ENCODE measurements at regions not wholly inside any gene's neighbourhood (a gene's known extent, or its start where the extent isn't known, plus 50 kb on each side); places are given as distances from the start of the nearest gene placed in this dataset.

GRCh38 chr15:47294765-47295259, 422.5 kb upstream of the SEMA6D start:
- no peak for ATAC-seq
- Mint-ChIP-seq H3K27ac (no peak overlapping the region), H3K9me3 (peaks cover 2% of the 10 kb centered on the region), H3K4me1 (no peaks in the 10 kb centered on the region), H3K27me3 (no peaks in the 10 kb centered on the region), H3K4me3 (no peak overlapping the region), H3K36me3 (ENCODE audit: low read depth) (no peaks in the 10 kb centered on the region)
- DNase-seq: no peak

DNA sequence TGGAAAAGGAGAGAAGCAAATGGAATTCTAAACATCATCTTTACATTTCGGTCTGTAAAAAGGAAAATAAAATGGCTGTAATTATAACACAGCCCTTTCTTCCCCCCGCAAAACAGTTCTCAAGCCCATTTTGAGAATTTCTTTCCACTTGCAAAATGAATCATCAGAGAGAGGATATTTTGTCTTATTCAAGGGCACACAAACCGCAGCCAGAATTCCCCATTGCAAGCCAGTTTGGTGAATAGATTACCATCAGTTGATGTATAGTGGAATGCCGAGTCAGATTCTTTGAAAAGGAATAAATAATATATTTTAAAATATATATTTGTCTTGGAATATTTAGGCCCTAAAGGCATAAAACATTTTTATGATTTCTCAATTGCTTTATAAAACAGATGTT, 420.4 kb upstream of the SEMA6D start:
- Mint-ChIP-seq H3K36me3 (ENCODE audit: low read depth) (no peaks in the 10 kb centered on the region), H3K27me3 (no peaks in the 10 kb centered on the region), H3K27ac (no peak overlapping the region), H3K4me1 (no peaks in the 10 kb centered on the region), H3K9me3 (peaks cover 6% of the 10 kb centered on the region), H3K4me3 (no peak overlapping the region)
- no peak for ATAC-seq
- no peak for DNase-seq

- no peaks in the 10 kb centered on the region for H3K36me3 Mint-ChIP-seq (ENCODE audit: low read depth)
- H3K9me3 Mint-ChIP-seq: peaks cover 6% of the 10 kb centered on the region
- H3K27ac Mint-ChIP-seq: no peak overlapping the region
- H3K4me1 Mint-ChIP-seq: no peaks in the 10 kb centered on the region
- no peak overlapping the region for H3K4me3 Mint-ChIP-seq
- H3K27me3 Mint-ChIP-seq: no peaks in the 10 kb centered on the region
- DNase-seq (no peak), ATAC-seq (no peak)
These were observed 417.4 kb upstream of the SEMA6D start for GRCh38 chr15:47299846-47300434.

- no peaks in the 10 kb centered on the region for H3K36me3 Mint-ChIP-seq (ENCODE audit: low read depth)
- DNase-seq: no peak
- no peaks in the 10 kb centered on the region for H3K27me3 Mint-ChIP-seq
- ATAC-seq: no peak
- H3K4me1 Mint-ChIP-seq: no peaks in the 10 kb centered on the region
- peaks cover 6% of the 10 kb centered on the region for H3K9me3 Mint-ChIP-seq
- no peak overlapping the region for H3K4me3 Mint-ChIP-seq
- H3K27ac Mint-ChIP-seq: no peak overlapping the region
These were observed 416.7 kb upstream of the SEMA6D start for GRCh38 chr15:47300596-47300995.

DNA sequence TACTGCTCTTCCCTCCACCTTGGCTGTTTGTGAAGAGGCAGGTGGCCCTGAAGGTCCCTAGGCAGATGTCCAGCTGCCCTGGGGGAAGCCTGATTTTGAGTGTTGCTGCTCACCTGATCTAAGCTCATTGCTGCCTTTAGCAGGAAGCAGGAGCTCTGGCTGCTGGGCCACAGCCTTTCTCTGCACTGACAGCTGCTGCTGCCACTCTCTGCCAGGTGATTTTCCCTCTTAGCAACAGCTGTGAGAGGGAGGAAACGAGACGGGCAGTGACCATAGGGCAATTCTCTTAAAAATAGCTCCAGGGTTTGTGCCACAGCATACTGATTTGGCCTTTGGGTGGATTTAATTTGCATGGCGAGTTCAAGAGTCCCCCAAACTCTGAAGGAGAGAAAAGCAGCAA, 415.8 kb upstream of the SEMA6D start:
- peaks cover 6% of the 10 kb centered on the region for H3K9me3 Mint-ChIP-seq
- ATAC-seq: no peak
- no peak overlapping the region for H3K4me3 Mint-ChIP-seq
- DNase-seq: no peak
- H3K27me3 Mint-ChIP-seq: no peaks in the 10 kb centered on the region
- no peak overlapping the region for H3K27ac Mint-ChIP-seq
- H3K36me3 Mint-ChIP-seq (ENCODE audit: low read depth): no peaks in the 10 kb centered on the region
- no peaks in the 10 kb centered on the region for H3K4me1 Mint-ChIP-seq

DNA sequence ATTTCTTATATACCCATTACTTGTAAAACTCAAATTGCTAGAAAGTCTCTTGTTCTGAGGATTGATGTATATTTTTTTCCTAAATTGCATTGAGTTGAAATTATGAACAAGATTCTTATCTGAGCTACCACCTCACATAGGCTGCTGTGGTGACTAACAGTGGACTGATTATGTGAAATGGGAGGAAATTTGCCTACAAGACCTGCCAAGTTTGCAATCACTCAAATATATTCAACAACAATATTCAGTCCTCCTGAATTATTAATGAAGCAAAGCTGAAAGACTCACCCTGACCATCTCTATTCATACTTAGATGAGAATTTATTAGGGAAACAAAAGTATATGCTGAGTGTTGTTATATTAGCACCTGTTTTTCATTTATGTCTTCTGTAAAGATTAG, 412.6 kb upstream of the SEMA6D start:
- Mint-ChIP-seq H3K4me1 (no peaks in the 10 kb centered on the region), H3K9me3 (peaks cover 10% of the 10 kb centered on the region), H3K27me3 (no peaks in the 10 kb centered on the region), H3K27ac (no peak overlapping the region), H3K36me3 (ENCODE audit: low read depth) (no peaks in the 10 kb centered on the region), H3K4me3 (no peak overlapping the region)
- no peak for DNase-seq
- no peak for ATAC-seq

GRCh38 chr15:47312161-47312560, 405.1 kb upstream of the SEMA6D start:
- Mint-ChIP-seq H3K4me3 (no peak overlapping the region), H3K27me3 (no peaks in the 10 kb centered on the region), H3K36me3 (ENCODE audit: low read depth) (no peaks in the 10 kb centered on the region), H3K4me1 (no peaks in the 10 kb centered on the region), H3K27ac (no peak overlapping the region), H3K9me3 (peaks cover 4% of the 10 kb centered on the region)
- ATAC-seq (no peak), DNase-seq (no peak)

DNA sequence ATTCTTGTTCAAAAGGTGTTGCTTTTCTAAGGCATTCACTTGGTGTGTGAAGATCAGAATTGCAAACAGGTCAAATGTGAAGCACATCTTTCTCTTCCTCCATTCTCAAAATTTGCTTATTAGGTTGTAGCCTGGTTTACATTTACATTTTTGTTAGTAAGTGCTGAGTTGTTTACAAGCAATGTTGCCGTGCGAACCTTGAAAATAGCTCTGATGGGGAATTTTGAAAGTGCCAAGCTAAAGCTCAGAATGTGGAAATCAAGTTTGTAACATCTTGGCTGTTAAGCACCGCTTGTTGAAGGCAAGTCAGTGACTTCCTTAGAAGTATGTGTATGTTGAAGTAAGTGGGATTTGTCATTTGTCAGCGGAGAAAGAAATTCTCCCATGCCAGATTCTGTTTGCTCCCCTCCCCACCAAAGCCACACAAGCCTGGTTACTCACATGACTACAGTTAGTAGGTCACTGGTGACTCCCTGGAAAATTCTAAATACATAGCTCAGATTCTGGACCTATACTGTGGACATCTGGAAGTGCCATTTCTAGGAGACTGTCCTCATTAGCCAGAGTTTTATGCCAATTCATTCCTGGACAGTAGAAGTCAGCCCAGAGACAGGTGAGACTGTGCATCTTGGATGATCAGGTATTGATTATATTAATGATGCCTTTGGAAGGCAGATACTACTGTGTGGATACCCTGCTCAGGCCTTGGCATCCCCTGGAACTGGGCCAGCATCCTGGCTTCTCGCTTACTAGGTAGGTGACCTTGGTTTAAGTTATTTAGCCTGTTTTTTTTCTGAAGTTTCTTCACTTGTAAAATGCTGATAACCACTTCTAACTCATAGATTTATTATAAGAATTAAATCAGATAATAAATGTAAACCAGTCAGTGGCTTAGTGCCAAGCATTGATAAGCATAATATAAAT, 390.6 kb upstream of the SEMA6D start:
- ATAC-seq (no peak), DNase-seq (no peak)
- peaks cover 5% of the 10 kb centered on the region for H3K9me3 Mint-ChIP-seq
- H3K27me3 Mint-ChIP-seq: no peaks in the 10 kb centered on the region
- no peak overlapping the region for H3K27ac Mint-ChIP-seq
- H3K4me3 Mint-ChIP-seq: no peak overlapping the region
- no peaks in the 10 kb centered on the region for H3K4me1 Mint-ChIP-seq
- no peaks in the 10 kb centered on the region for H3K36me3 Mint-ChIP-seq (ENCODE audit: low read depth)

DNA sequence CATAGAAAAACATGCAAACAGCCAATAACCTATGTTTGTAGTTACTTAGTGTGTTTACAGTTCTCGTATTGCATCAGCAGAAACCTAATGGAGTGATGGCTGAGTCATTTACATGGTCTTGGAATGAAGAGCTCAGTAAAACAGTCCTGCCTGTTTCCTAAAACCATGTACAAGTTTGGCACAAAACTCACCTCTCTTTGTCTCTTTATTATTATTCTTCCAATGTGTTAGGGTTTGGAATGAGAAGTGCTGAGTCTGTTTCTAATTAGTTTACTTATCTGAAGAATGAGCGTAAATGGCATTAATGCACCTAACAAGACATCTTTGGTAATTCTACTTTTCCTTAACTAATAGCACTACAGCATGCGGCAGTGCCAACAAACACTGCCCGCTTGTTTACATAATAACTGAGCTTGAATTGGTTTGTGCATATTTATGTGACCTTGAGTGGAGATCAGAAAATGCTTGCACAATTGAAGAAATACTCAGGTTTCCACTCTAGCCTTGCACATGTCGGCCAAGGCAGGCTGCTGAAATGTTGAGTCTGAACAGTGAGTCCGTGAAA, 385.4 kb upstream of the SEMA6D start:
- H3K4me1 Mint-ChIP-seq: no peaks in the 10 kb centered on the region
- no peak for DNase-seq
- no peaks in the 10 kb centered on the region for H3K27me3 Mint-ChIP-seq
- H3K4me3 Mint-ChIP-seq: no peak overlapping the region
- no peak for ATAC-seq
- H3K9me3 Mint-ChIP-seq: peaks cover 5% of the 10 kb centered on the region
- no peaks in the 10 kb centered on the region for H3K36me3 Mint-ChIP-seq (ENCODE audit: low read depth)
- H3K27ac Mint-ChIP-seq: no peak overlapping the region

- no peak overlapping the region for H3K4me3 Mint-ChIP-seq
- ATAC-seq: no peak
These were observed 384.8 kb upstream of the SEMA6D start for GRCh38 chr15:47332481-47332880.

GRCh38 chr15:47333734-47334133, 383.6 kb upstream of the SEMA6D start:
- no peak for ATAC-seq
- Mint-ChIP-seq H3K27ac (no peak overlapping the region), H3K36me3 (ENCODE audit: low read depth) (no peaks in the 10 kb centered on the region), H3K9me3 (peaks cover 2% of the 10 kb centered on the region), H3K27me3 (no peaks in the 10 kb centered on the region), H3K4me3 (no peak overlapping the region), H3K4me1 (no peaks in the 10 kb centered on the region)
- DNase-seq: no peak

More at GRCh38 chr15:47332481-47332880, 384.8 kb upstream of the SEMA6D start:
- Mint-ChIP-seq H3K9me3 (peaks cover 5% of the 10 kb centered on the region), H3K36me3 (ENCODE audit: low read depth) (no peaks in the 10 kb centered on the region), H3K4me1 (no peaks in the 10 kb centered on the region), H3K27ac (no peak overlapping the region), H3K27me3 (no peaks in the 10 kb centered on the region)
- no peak for DNase-seq

GRCh38 chr15:47334805-47335535, 382.3 kb upstream of the SEMA6D start:
- Mint-ChIP-seq H3K27me3 (no peaks in the 10 kb centered on the region), H3K36me3 (ENCODE audit: low read depth) (no peaks in the 10 kb centered on the region)

GRCh38 chr15:47337106-47337505, 380.2 kb upstream of the SEMA6D start:
- ATAC-seq (no peak), DNase-seq (no peak)
- H3K27me3 Mint-ChIP-seq: no peaks in the 10 kb centered on the region
- no peaks in the 10 kb centered on the region for H3K9me3 Mint-ChIP-seq
- H3K36me3 Mint-ChIP-seq (ENCODE audit: low read depth): no peaks in the 10 kb centered on the region
- no peak overlapping the region for H3K27ac Mint-ChIP-seq
- H3K4me3 Mint-ChIP-seq: no peak overlapping the region
- H3K4me1 Mint-ChIP-seq: no peaks in the 10 kb centered on the region

More at GRCh38 chr15:47334805-47335535, 382.3 kb upstream of the SEMA6D start:
- no peak overlapping the region for H3K27ac Mint-ChIP-seq
- no peaks in the 10 kb centered on the region for H3K9me3 Mint-ChIP-seq
- ATAC-seq: no peak
- no peak for DNase-seq
- H3K4me1 Mint-ChIP-seq: no peaks in the 10 kb centered on the region
- no peak overlapping the region for H3K4me3 Mint-ChIP-seq

- H3K27ac Mint-ChIP-seq: no peak overlapping the region
- H3K36me3 Mint-ChIP-seq (ENCODE audit: low read depth): no peaks in the 10 kb centered on the region
- no peaks in the 10 kb centered on the region for H3K4me1 Mint-ChIP-seq
- no peaks in the 10 kb centered on the region for H3K27me3 Mint-ChIP-seq
- no peak overlapping the region for H3K4me3 Mint-ChIP-seq
- no peaks in the 10 kb centered on the region for H3K9me3 Mint-ChIP-seq
- DNase-seq (no peak), ATAC-seq (no peak)
These were observed 379.5 kb upstream of the SEMA6D start for GRCh38 chr15:47337836-47338235.

All from activated naive CD8-positive, alpha-beta T cell treated with anti-CD3 and anti-CD28 coated beads, Interleukin-2, amount 50 U/mL, for 24 hours (primary cell).